K562 (cell line): ENCODE measurements at regions not wholly inside any gene's neighbourhood (a gene's known extent, or its start where the extent isn't known, plus 50 kb on each side); places are given as distances from the start of the nearest gene placed in this dataset.

Experiments used
- ATAC-seq: fragments of 200-7000 bp; cut with Tn5 transposase; 3 replicates; pipeline ENCODE4 v1.9.1; 2020; ENCODE audit warnings: moderate library complexity
- BruUV-seq: library from RNA; stranded (reverse); fragments of 400-500 nt; replicated peaks from 2 replicates; lab custom pipeline; 2021; lab: Mats Ljungman, UMichigan
- CTCF ChIA-PET: fragments of 300-600 bp; formaldehyde crosslinking; extraction: SDS; loops from one replicate; lab custom pipeline; 2021; ENCODE audit warnings: low intra/inter-chr PET ratio; lab: Yijun Ruan, JAX
- POLR2A ChIA-PET: fragments of 300-600, 350-650 bp; sonication (Branson Sonifier 250); formaldehyde crosslinking; extraction: SDS; loops from one replicate; lab custom pipeline; 2021; ENCODE audit warnings: antibody characterized with exemption, inconsistent platforms; lab: Yijun Ruan, JAX
- DNase-seq, 4 experiments: peaks; one replicate each; pipeline versions ENCODE4 v3.0.0 to v3.0.0-alpha.2; 2011 to 2018; ENCODE audit warnings: low spot score in 3 of 4, mixed read lengths in 3 of 4; ENCODE audit errors: extremely low read depth in 1 of 4
- FAIRE-seq: peaks from 2 replicates; lab custom pipeline; 2011; peaks lifted over from hg19 to GRCh38; lab: Jason Lieb, UNC
- H2AFZ ChIP-seq: 2 replicates; pipeline ENCODE4 v1.6.0; 2011; ENCODE audit warnings: low read depth, low read length, control low read depth, inconsistent platforms
- H3K27ac ChIP-seq: fragments of 200-600 bp; 3 replicates; pipeline ENCODE4 v1.8.0; 2011; ENCODE audit warnings: low read depth, mild to moderate bottlenecking, control low read depth, inconsistent platforms, low read length, moderate library complexity, mixed read lengths; ENCODE audit errors: extremely low read depth
- H3K27me3 ChIP-seq, 2 experiments: fragments of 300-600 bp in 1 of 2; 2 replicates in 1 of 2; 3 replicates in 1 of 2; pipeline versions ENCODE4 v1.6.0 to v1.8.0; 2011; ENCODE audit warnings: inconsistent platforms in 2 of 2, low read length in 2 of 2, mild to moderate bottlenecking in 1 of 2, mixed read lengths in 1 of 2, moderate library complexity in 1 of 2; ENCODE audit not compliant: control insufficient read depth in 2 of 2, insufficient read depth in 2 of 2
- H3K36me3 ChIP-seq: fragments of 300-600 bp; 3 replicates; pipeline ENCODE4 v1.8.0; 2011; ENCODE audit warnings: mild to moderate bottlenecking, low read length, inconsistent platforms; ENCODE audit not compliant: control insufficient read depth, insufficient read depth
- H3K4me1 ChIP-seq, 2 experiments: fragments of 200-600 bp in 1 of 2; replicated peaks in 1 of 2; 2 replicates in 1 of 2; 3 replicates in 1 of 2; pipeline versions ENCODE4 v1.5.1 to v1.8.0; 2011; ENCODE audit warnings: inconsistent platforms in 2 of 2, low read length in 2 of 2, mild to moderate bottlenecking in 1 of 2, mixed read lengths in 1 of 2, moderate library complexity in 1 of 2; ENCODE audit not compliant: control insufficient read depth in 2 of 2, insufficient read depth in 2 of 2
- H3K4me2 ChIP-seq: 2 replicates; pipeline ENCODE4 v1.6.1; 2011; ENCODE audit warnings: low read length, control low read depth, inconsistent platforms, mixed read lengths; ENCODE audit not compliant: insufficient read depth
- H3K4me3 ChIP-seq: fragments of 200-600 bp; sonication (generic), shearing (Covaris generic); 2 replicates; pipeline ENCODE4 v1.5.1; 2016; ENCODE audit warnings: control low read depth, inconsistent platforms
- H3K79me2 ChIP-seq: fragments of 200-600 bp; 3 replicates; pipeline ENCODE4 v1.8.0; 2011; ENCODE audit warnings: low read length, inconsistent platforms; ENCODE audit not compliant: control insufficient read depth, insufficient read depth
- H3K9ac ChIP-seq, 2 experiments: 2 replicates each; pipeline versions ENCODE4 v1.6.0 to v1.6.1; 2011; ENCODE audit warnings: low read depth in 2 of 2, low read length in 2 of 2, control low read depth in 1 of 2, inconsistent platforms in 1 of 2, mild to moderate bottlenecking in 1 of 2, mixed read lengths in 1 of 2; ENCODE audit not compliant: insufficient read depth in 1 of 2
- H3K9me1 ChIP-seq: one replicate; pipeline ENCODE4 v1.6.0; 2011; ENCODE audit warnings: inconsistent platforms, mild to moderate bottlenecking, low read length, moderate library complexity; ENCODE audit not compliant: control insufficient read depth, insufficient read depth
- H3K9me3 ChIP-seq: replicated peaks from 2 replicates; pipeline ENCODE4 v1.5.1; 2011; ENCODE audit warnings: low read depth, low read length, inconsistent platforms; ENCODE audit not compliant: control insufficient read depth, insufficient read depth
- H4K20me1 ChIP-seq: replicated peaks from 2 replicates; pipeline ENCODE4 v1.6.1; 2011; ENCODE audit warnings: low read length, inconsistent platforms, mixed read lengths; ENCODE audit not compliant: control insufficient read depth, insufficient read depth
- CHD1 ChIP-seq: fragments of 200-600 bp; sonication (generic); IDR thresholded peaks from one replicate; pipeline ENCODE4 v1.6.1; 2012; ENCODE audit warnings: mild to moderate bottlenecking, moderate library complexity, low read length, inconsistent platforms
- FOXA1 ChIP-seq: fragments of 450-650 bp; IDR thresholded peaks from 2 replicates; pipeline ENCODE4 v1.6.1; 2016; ENCODE audit warnings: mild to moderate bottlenecking, borderline replicate concordance
- JUN ChIP-seq, 2 experiments: sonication (generic) in 1 of 2; formaldehyde crosslinking in 1 of 2; IDR thresholded peaks; 2 replicates each; pipeline versions ENCODE4 v1.6.1 to v1.8.0; 2012 to 2022; ENCODE audit warnings: borderline replicate concordance in 2 of 2, mild to moderate bottlenecking in 2 of 2, improper control_type of control experiment in 1 of 2, low read depth in 1 of 2, low read length in 1 of 2, missing genetic modification reagents in 1 of 2
- MBD2 ChIP-seq: sonication (generic); IDR thresholded peaks from 2 replicates; pipeline ENCODE4 v1.6.1; 2016; ENCODE audit warnings: low read depth, borderline replicate concordance
- NFE2L1 ChIP-seq: fragments of 450-650 bp; IDR thresholded peaks from 2 replicates; pipeline ENCODE4 v1.6.1; 2016; ENCODE audit warnings: missing genetic modification characterization, low read depth, mild to moderate bottlenecking, missing compliant biosample characterization, moderate library complexity, borderline replicate concordance
- RBM17 ChIP-seq: fragments of 200-400 bp; formaldehyde crosslinking; IDR thresholded peaks from 2 replicates; pipeline ENCODE4 v1.6.1; 2017; ENCODE audit warnings: low read depth, mild to moderate bottlenecking, low read length, borderline replicate concordance
- SAFB ChIP-seq: fragments of 200-400 bp; formaldehyde crosslinking; IDR thresholded peaks from 2 replicates; pipeline ENCODE4 v1.6.1; 2017; ENCODE audit warnings: low read depth, low read length, borderline replicate concordance
- TAL1 ChIP-seq: fragments of 450-650 bp; IDR thresholded peaks from 2 replicates; pipeline ENCODE4 v1.6.1; 2016; ENCODE audit warnings: mild to moderate bottlenecking
- ZNF165 ChIP-seq: fragments of 250-450 bp; sonication (Bioruptor Pico); IDR thresholded peaks from 2 replicates; pipeline ENCODE4 v1.4.0; 2020; ENCODE audit warnings: borderline replicate concordance
- ZNF785 ChIP-seq: fragments of 250-450 bp; sonication (Bioruptor Pico); IDR thresholded peaks from 2 replicates; pipeline ENCODE4 v1.4.0; 2020; ENCODE audit warnings: mild to moderate bottlenecking
- WGBS: fragments of 100-300 bp; shearing (Covaris generic); methylation state at CpG from one replicate; pipeline ENCODE4 v1.1.6; 2016; ENCODE audit warnings: low coverage, mixed read lengths; ENCODE audit not compliant: insufficient coverage; ENCODE audit errors: missing lambda C conversion rate; 5-methylcytosine and 5-hydroxymethylcytosine counted together
- in situ Hi-C: fragments of 300-500 bp; cut with MboI; formaldehyde crosslinking; loops from 4 replicates; pipeline ENCODE4 v1.15.0; 2018; ENCODE audit warnings: inconsistent platforms, mixed read lengths
- intact Hi-C: fragments of 100-400 bp; cut with micrococcal nuclease; formaldehyde crosslinking; loops from 2 replicates; pipeline ENCODE4 v1.14.2; 2022
- TF ChIP-seq, protein P1 (sequence below): fragments of 250-450 bp; sonication (Bioruptor Pico); IDR thresholded peaks from 2 replicates; pipeline ENCODE4 v1.8.0; 2022; ENCODE audit warnings: moderate library complexity, mild to moderate bottlenecking, inconsistent platforms
- TF ChIP-seq, protein P2 (sequence below): sonication (generic); formaldehyde crosslinking; IDR thresholded peaks from 2 replicates; pipeline ENCODE4 v1.8.0; 2023; ENCODE audit warnings: mild to moderate bottlenecking, missing genetic modification reagents
- TF ChIP-seq, protein P3 (sequence below): fragments of 450-650 bp; IDR thresholded peaks from 2 replicates; pipeline ENCODE4 v1.6.1; 2014; ENCODE audit warnings: low read depth, mild to moderate bottlenecking, moderate library complexity, borderline replicate concordance

DNA sequence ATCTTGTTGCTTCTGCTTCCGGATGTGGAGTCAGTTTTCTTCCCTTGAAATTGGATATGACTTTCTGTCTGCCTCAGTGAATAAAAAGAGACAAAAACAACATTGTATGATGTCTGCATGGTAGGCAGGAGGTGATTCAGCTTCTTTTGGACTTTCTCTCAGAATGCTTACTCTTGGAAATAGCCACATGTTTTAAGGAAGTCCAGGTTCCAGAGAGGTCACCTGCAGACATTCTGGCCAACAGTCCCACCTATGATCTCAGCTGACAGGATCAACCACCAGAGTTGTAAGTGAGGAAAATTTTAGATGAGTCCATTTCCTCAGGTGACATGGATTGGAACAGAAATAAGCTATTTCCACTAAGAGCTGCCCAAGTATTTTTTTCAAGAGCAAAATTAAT is 508.7 kb upstream of the FAM98A start (continued):
- TF ChIP-seq JUN (IDR thresholded peaks at IDR 0.05; ENCODE audit: borderline replicate concordance, low read depth, low read length) (no peak), JUN (CRISPR knock-in tag; IDR thresholded peaks at IDR 0.05; ENCODE audit: borderline replicate concordance) (no peak)

DNA sequence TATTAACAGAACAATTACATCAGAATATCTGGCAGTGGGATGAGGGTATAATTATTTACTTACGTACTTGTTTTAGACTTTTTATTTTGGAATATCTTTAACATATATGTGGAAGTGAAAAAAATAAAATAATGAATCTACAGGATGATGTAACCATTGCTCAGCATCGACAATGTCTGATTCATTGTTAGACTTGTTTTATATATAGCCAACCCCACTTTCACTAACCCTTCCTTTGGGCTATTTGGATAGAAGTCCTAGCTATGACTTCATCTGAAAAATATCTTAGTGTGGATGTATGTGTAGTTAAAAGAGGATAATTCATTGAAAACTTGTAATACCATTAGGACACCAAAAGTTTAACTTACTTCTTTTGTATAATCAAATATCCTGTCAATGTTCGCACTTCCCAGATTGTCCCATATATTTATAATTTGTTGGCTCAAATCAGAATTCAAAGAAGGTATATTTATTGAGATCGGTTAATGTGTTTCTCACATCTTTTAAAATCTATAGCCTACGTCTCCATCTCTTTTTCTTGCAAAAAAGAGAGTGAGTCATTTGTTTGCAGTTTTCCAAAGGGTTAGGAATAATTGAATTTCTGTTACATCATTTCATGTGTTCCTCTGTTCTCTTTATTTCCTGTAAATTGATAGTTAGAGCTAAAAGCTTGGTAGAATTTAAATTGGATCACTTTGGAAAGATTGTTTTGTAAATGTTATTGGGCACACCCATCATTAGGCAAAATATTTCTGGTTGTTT is 506.1 kb upstream of the FAM98A start:
- no peak for DNase-seq
- H3K9me3 ChIP-seq: no peaks in the 10 kb centered on the region
- ATAC-seq: no peak
- H3K27ac ChIP-seq: no peak overlapping the region
- H3K4me3 ChIP-seq: no peak overlapping the region
- no peaks in the 10 kb centered on the region for H3K36me3 ChIP-seq
- CTCF ChIA-PET: no interaction called here
- no peaks in the 10 kb centered on the region for H3K27me3 ChIP-seq
- H4K20me1 ChIP-seq: no peaks in the 10 kb centered on the region
- no TSS peak for BruUV-seq
- POLR2A ChIA-PET: no interaction called here
- 0% methylated on average over 5 of the region's 5 CpGs for WGBS
- no peaks in the 10 kb centered on the region for H3K4me1 ChIP-seq
- H3K4me2 ChIP-seq: no peak overlapping the region
- intact Hi-C loops: no loop called here
- H3K9me1 ChIP-seq: no peaks in the 10 kb centered on the region
- no peak overlapping the region for H2AFZ ChIP-seq
- in situ Hi-C loops: no loop called here
- no peaks in the 10 kb centered on the region for H3K79me2 ChIP-seq
- FAIRE-seq: no peak
- no peak overlapping the region for H3K9ac ChIP-seq
- TF ChIP-seq SAFB (no peak), ZNF165 (CRISPR knock-in tag) (no peak), MBD2 (no peak), ZNF785 (CRISPR knock-in tag) (no peak), CHD1 (no peak), NFE2L1 (tag) (no peak), TAL1 (no peak), FOXA1 (no peak), RBM17 (no peak)
- TF ChIP-seq, protein P1, sequence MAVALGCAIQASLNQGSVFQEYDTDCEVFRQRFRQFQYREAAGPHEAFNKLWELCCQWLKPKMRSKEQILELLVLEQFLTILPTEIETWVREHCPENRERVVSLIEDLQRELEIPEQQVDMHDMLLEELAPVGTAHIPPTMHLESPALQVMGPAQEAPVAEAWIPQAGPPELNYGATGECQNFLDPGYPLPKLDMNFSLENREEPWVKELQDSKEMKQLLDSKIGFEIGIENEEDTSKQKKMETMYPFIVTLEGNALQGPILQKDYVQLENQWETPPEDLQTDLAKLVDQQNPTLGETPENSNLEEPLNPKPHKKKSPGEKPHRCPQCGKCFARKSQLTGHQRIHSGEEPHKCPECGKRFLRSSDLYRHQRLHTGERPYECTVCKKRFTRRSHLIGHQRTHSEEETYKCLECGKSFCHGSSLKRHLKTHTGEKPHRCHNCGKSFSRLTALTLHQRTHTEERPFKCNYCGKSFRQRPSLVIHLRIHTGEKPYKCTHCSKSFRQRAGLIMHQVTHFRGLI (CRISPR knock-in tag): no peak
- TF ChIP-seq, protein P2, sequence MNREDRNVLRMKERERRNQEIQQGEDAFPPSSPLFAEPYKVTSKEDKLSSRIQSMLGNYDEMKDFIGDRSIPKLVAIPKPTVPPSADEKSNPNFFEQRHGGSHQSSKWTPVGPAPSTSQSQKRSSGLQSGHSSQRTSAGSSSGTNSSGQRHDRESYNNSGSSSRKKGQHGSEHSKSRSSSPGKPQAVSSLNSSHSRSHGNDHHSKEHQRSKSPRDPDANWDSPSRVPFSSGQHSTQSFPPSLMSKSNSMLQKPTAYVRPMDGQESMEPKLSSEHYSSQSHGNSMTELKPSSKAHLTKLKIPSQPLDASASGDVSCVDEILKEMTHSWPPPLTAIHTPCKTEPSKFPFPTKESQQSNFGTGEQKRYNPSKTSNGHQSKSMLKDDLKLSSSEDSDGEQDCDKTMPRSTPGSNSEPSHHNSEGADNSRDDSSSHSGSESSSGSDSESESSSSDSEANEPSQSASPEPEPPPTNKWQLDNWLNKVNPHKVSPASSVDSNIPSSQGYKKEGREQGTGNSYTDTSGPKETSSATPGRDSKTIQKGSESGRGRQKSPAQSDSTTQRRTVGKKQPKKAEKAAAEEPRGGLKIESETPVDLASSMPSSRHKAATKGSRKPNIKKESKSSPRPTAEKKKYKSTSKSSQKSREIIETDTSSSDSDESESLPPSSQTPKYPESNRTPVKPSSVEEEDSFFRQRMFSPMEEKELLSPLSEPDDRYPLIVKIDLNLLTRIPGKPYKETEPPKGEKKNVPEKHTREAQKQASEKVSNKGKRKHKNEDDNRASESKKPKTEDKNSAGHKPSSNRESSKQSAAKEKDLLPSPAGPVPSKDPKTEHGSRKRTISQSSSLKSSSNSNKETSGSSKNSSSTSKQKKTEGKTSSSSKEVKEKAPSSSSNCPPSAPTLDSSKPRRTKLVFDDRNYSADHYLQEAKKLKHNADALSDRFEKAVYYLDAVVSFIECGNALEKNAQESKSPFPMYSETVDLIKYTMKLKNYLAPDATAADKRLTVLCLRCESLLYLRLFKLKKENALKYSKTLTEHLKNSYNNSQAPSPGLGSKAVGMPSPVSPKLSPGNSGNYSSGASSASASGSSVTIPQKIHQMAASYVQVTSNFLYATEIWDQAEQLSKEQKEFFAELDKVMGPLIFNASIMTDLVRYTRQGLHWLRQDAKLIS (CRISPR knock-in tag): no peak
- TF ChIP-seq, protein P3, sequence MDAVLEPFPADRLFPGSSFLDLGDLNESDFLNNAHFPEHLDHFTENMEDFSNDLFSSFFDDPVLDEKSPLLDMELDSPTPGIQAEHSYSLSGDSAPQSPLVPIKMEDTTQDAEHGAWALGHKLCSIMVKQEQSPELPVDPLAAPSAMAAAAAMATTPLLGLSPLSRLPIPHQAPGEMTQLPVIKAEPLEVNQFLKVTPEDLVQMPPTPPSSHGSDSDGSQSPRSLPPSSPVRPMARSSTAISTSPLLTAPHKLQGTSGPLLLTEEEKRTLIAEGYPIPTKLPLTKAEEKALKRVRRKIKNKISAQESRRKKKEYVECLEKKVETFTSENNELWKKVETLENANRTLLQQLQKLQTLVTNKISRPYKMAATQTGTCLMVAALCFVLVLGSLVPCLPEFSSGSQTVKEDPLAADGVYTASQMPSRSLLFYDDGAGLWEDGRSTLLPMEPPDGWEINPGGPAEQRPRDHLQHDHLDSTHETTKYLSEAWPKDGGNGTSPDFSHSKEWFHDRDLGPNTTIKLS: no peak
